Astrocyte of the spinal cord (primary cell): ENCODE measurements at regions not wholly inside any gene's neighbourhood (a gene's known extent, or its start where the extent isn't known, plus 50 kb on each side); places are given as distances from the start of the nearest gene placed in this dataset.

Experiments used
- DNase-seq: peaks from one replicate; pipeline ENCODE4 v3.0.0; 2011; ENCODE audit warnings: low read depth, low spot score
- H3K4me3 ChIP-seq: 2 replicates; pipeline ENCODE4 v1.5.1; 2011; ENCODE audit warnings: low read depth, mild to moderate bottlenecking, low read length, moderate library complexity
- CTCF ChIP-seq: IDR thresholded peaks from 2 replicates; pipeline ENCODE4 v1.5.1; 2012; ENCODE audit warnings: low read depth, mild to moderate bottlenecking, low read length, inconsistent platforms
- in situ Hi-C: cut with HindIII; loops from 2 replicates; pipeline ENCODE4 v1.10.0; 2017; ENCODE audit warnings: low sequenced_read_pairs

GRCh38 chr4:20430259-20430941, 178.7 kb downstream of the SLIT2 start:
- in situ Hi-C loops = no loop called here
- TF ChIP-seq CTCF = no peak
- DNase-seq = peak; percentile 51
- no peak overlapping the region for H3K4me3 ChIP-seq

DNA sequence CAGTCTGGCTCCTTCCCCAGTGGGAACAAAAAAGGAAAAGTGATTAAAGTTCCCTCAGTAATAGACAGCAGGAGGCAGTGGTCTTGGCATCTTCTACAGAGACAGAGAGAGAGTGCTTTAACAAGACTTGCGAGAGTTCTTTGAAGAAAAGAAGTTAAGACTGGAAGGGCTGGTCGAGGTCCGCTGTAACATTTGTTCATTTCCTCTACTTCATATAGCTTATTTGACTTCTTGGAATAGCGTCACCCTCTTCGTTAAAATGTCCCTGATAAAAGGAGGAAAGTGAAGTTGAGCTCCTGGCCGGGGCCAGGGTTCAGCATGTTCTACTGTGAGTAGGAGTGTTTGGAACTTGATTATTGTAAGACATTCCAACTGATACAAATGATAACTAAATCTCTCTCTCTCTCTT, 179.8 kb downstream of the SLIT2 start:
- in situ Hi-C loops = no loop called here
- TF ChIP-seq CTCF = peak; percentile 26
- DNase-seq = peak; percentile 62
- no peak overlapping the region for H3K4me3 ChIP-seq

GRCh38 chr4:20432088-20432487, 180.4 kb downstream of the SLIT2 start:
- no peak for TF ChIP-seq CTCF
- in situ Hi-C loops = no loop called here
- DNase-seq = no peak
- H3K4me3 ChIP-seq = no peak overlapping the region

- no peak overlapping the region for H3K4me3 ChIP-seq
Measured at GRCh38 chr4:20433097-20433705, 181.5 kb downstream of the SLIT2 start.

GRCh38 chr4:20440170-20440569, 188.5 kb downstream of the SLIT2 start:
- DNase-seq = no peak
- TF ChIP-seq CTCF = no peak
- in situ Hi-C loops = no loop called here

More at GRCh38 chr4:20433097-20433705, 181.5 kb downstream of the SLIT2 start:
- in situ Hi-C loops = no loop called here
- DNase-seq = no peak
- no peak for TF ChIP-seq CTCF

DNA sequence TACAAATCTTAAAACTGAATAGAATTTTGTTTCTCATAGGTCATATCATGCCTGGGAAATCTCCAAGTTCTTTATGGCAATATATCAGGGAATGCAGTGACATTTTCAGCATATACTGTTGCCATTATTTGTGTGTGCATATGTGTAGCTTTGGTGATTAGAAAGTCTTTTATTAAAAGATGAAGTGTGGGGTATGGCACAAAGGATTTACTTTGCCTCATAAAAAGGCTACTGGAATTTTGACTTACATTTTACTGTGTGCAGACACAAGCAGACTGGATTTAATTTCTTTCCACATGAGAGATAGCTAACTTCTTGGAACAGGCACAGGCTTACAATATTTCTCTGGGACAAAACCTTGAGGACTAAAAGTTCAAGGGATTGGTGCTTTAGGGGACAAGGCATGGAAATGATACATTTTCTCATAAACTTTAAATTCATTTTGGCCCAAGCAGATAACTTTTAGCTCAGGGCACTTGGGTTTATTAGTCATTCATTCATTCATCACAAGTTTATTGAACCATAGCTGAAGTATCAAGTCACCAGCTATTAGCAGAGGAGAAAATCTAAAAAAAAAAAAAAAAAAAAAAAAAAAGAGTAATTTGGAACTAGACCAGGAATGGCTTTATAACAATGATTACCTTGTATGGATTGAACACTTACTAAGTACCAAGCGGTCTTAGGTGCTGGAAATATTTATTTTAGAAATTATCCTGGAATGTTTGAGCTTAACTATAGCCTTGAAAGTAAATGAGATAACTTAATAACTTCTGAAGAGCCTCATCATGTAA, 191.5 kb downstream of the SLIT2 start:
- no peak for TF ChIP-seq CTCF
- in situ Hi-C loops = no loop called here
- H3K4me3 ChIP-seq = no peak overlapping the region
- no peak for DNase-seq

More at GRCh38 chr4:20440170-20440569, 188.5 kb downstream of the SLIT2 start:
- H3K4me3 ChIP-seq = no peak overlapping the region
